ENCODE measurements at regions not wholly inside any gene's neighbourhood (a gene's known extent, or its start where the extent isn't known, plus 50 kb on each side); places are given as distances from the start of the nearest gene placed in this dataset.

DNA sequence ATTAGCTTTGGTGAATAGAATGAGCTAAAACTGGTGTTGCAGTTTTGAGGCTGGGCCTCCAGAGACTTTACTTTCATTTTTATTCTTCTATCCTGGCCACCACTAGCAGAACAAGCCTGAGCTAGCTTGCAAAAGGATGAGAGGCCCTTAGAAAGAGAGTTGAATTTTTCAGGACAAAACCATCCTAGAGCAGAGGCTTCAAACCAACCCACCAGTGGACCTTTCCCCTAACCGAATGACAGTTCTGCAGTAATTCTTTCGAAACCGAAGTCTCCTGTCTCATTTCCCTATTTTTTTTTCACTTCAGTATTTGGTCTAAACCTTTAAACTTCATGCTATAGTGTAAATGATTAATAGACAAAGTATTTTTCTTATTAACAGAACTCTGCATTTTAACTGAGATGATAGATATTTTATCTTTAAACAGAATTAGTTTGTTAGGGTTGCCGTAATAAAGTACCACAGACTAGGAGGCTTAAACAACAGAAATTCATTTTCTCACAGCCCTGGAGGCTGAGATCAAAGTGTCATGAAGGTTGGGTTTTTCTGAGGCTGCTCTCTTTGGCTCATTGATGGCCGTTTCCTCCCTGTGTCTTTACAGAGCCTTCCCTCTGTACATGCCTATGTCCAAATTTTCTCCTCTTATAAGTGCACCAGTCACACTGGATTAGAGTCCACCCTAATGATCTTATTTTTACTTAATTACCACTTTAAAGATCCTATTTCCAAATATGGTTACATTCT, 80.6 kb upstream of the PAK5 start:
- no peak for DNase-seq

DNA sequence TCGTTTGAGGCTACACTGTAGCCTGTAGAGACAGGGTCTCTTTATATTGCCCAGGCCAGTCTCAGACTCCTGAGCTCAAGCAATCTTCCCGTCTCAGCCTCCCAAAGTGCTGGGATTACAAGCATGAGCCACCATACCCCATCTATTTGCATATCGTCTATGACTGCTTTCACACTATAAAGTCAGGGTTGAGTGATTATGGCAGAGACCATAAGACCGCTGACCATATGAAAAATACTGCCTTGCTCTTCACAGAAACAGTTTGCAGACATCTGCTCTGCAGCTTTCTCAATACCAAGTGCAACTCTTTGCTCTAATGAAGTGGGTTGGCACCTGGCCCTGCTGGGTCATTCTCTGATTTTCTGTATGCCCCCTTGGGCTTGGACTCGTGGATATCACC, 79.5 kb upstream of the PAK5 start:
- no peak for DNase-seq

DNA sequence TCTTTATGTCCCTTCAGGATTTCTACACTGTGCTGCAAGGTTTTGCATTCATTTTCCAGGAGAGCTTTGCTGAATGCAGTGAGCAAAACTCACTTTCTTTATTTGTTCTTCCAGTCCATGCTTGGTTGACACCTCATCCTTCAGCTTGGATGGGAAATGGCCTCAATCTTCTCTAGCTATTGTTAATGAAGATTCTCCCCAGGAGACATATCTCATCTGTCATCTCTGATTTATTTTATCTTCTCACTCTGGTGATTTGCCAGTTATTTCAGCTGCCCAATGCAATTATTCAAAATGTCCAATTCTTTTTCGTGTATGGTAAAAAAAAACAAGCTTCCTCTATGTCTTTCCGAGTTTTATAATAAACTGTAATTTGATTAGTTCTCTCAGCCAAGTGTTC, 77.9 kb upstream of the PAK5 start:
- no peak for DNase-seq

DNA sequence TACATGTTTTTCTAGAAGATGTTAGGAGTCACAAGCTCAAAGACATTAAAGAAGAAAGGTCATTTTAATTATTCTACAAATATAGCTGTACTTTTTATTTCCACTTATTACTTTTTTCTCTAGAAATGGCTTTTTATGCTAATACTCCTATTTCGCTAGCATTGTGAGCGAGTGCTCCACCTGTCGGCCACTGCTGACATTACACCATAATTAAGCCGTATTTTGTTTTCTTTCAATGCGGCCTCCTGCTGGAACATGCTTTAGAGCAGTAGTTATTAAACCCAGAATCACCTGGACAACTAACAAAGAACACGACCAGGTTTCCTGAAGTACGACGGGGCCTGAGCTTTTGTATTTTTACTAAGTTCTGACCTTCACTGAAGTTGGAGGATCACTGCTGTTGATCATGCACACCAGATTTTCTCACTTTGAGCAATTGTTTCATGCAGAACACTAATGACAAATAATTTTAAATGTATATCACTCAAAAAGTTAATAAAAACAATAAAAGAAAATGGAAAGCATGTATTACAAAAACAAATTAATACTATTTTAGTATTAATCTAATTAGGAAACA, 74.1 kb upstream of the PAK5 start:
- peak; percentile 36 for DNase-seq

DNA sequence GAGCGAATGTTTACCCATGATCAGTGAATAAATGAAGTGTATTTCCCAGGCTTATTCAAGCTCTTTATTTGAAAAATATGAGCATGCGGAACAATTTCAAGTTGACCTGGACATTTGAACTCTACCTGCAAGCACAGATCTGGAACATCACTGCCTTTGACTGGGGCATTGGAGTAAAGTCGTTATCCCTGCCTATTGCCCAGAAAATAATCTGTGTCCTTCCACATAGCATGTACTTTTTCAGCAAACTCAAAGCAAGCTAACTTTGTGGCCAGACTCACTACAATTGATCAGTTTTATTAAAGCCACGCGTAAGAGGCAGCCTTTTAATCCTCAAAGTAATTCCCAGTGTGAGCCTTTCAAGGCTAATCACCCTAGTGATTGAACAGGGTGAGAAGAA, 73.4 kb upstream of the PAK5 start:
- no peak for DNase-seq

DNA sequence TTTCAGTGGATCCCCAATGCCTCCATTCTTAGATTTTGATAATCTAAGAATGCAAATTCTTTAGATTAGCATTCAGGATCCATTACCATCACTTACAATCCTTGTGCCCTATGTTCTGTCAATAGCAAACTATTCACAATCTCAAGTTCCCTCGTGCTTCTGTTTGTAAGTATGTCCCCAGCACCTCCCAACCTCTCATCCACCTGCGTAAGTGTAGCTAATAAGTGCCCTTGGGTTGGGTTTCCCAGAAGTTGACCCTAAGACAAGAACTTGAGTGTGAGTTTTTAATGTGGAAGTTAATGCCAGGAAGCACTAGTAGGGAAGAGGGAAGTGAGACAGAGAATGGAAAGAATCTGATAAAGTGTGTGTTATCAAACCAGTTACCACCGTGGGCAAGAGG, 72.6 kb upstream of the PAK5 start:
- DNase-seq = no peak

DNA sequence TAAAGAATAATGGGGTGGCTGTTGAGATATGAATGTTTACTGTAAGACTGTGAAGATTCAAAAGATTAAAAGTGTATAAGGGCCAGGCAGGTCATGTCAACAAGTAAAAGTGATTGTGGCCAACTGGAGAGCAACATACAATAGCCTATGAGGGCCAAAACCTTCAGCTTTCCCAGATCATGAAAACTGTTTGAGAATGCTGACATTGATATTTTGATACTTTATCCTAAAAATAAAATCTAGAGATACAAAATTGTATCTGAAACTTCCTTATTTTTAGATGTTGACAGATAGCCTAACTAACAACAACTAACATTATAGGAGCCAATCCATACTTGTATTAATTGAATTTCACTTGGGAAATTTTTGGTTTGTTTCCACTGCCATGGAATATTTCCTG, 70.3 kb upstream of the PAK5 start:
- no peak for DNase-seq

DNA sequence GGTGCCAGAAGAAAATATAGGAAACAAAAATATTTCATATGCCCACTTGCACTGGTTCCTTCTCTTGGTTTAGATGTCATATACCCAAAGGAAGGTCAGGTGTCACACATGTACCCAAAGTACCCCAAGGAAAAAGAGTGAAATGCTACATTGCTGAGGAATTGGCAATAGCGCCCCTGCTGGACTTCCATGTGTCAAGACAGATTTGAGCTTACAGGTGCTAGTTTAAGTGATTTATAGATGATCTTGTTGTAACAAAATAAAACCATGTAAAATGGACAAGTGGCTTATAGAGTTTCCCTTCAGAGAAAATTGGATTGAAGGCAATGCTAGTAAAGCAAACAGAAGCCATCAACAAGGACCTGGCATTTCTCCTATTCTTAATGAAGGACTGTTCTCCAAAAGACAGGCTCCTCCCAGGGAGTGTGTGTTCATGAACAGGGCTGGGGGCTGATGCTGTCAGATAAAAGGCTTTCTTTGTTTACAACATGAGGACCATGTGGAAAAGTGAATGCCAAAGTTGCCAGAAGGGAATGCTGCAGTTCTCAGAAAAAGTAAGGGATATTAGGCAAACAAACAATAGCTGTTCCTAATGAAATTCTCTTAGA, 64.3 kb upstream of the PAK5 start:
- no peak for DNase-seq

DNA sequence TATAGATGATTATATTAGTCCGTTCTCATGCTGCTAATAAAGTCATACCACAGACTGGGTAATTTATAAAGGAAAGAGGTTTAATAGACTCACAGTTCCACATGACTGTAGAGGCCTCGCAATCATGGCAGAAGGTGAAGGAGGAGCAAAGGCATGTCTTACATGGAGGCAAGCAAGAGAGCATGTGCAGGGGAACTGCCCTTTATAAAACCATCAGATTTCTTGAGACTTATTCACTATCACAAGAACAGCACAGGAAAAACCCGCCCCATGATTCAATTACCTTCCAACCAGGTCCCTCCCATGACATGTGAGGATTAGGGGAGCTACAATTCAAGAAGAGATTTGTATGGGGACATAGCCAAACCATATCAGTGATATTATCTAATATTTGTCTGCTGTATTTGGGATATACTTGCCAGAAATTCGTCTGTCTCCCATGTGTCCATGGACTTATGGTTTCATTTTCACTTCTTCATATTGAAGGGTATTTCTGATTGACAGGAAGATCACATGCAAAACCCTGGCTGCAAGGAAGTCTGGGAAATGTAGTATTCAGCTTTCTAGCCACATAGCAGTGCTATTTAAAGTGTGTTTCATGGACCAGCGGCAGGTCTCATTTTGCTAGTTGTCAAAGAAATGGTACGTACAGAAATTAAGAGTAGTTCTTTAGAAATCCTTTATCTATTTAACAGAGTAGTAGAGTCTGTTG, 50.5 kb upstream of the PAK5 start:
- no peak for DNase-seq

Measured in activated naive CD4-positive, alpha-beta T cell treated with Interleukin-2 at 50 U/mL for 16 hours (primary cell).